ENCODE measurements at regions not wholly inside any gene's neighbourhood (a gene's known extent, or its start where the extent isn't known, plus 50 kb on each side); places are given as distances from the start of the nearest gene placed in this dataset.

- Histone ChIP-seq H3K79me2 (ENCODE audit: control insufficient read depth, insufficient read depth, low read length, unreplicated experiment) (no peaks in the 10 kb centered on the region), H3K4me1 (ENCODE audit: control insufficient read depth, insufficient read depth, low read length, unreplicated experiment) (peaks cover 9% of the 10 kb centered on the region), H3K27me3 (ENCODE audit: insufficient read depth, low read length) (no peaks in the 10 kb centered on the region), H3K4me3 (ENCODE audit: low read depth, low read length) (no peak overlapping the region), H3K27ac (ENCODE audit: low read depth, low read length) (no peak overlapping the region), H3K36me3 (ENCODE audit: insufficient read depth, low read length) (no peaks in the 10 kb centered on the region), H2AFZ (ENCODE audit: low read length, unreplicated experiment) (no peak overlapping the region)
These were observed 959.1 kb downstream of the CDH11 start for GRCh38 chr16:64162613-64163375.

DNA sequence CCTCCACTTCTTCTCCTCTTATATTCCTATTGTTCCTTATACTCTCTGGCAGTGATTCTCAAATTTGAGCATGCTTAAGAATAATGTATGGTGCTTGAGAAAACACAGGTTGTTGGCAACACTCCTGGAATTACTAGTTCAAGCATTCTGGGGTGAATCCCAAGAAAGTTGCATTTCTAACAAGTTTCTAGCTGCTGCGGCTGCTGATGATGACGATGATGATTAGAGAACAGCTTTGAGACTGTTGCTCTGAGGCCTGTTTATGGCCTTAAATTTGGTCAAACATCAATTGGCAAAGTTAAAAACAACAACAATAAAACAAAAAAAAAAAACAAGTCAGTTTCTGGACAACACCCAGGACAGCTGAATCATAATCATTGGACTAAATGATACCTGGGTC lies 961.9 kb downstream of the CDH11 start:
- Histone ChIP-seq H3K79me2 (ENCODE audit: control insufficient read depth, insufficient read depth, low read length, unreplicated experiment) (no peaks in the 10 kb centered on the region), H2AFZ (ENCODE audit: low read length, unreplicated experiment) (no peak overlapping the region), H3K4me1 (ENCODE audit: control insufficient read depth, insufficient read depth, low read length, unreplicated experiment) (peaks cover 9% of the 10 kb centered on the region), H3K27ac (ENCODE audit: low read depth, low read length) (no peak overlapping the region), H3K36me3 (ENCODE audit: insufficient read depth, low read length) (no peaks in the 10 kb centered on the region), H3K4me3 (ENCODE audit: low read depth, low read length) (no peak overlapping the region), H3K27me3 (ENCODE audit: insufficient read depth, low read length) (no peaks in the 10 kb centered on the region)

- Histone ChIP-seq H3K27ac (ENCODE audit: low read depth, low read length) (no peak overlapping the region), H3K4me3 (ENCODE audit: low read depth, low read length) (no peak overlapping the region), H3K27me3 (ENCODE audit: insufficient read depth, low read length) (no peaks in the 10 kb centered on the region), H2AFZ (ENCODE audit: low read length, unreplicated experiment) (no peak overlapping the region), H3K36me3 (ENCODE audit: insufficient read depth, low read length) (no peaks in the 10 kb centered on the region), H3K4me1 (ENCODE audit: control insufficient read depth, insufficient read depth, low read length, unreplicated experiment) (peaks cover 9% of the 10 kb centered on the region), H3K79me2 (ENCODE audit: control insufficient read depth, insufficient read depth, low read length, unreplicated experiment) (no peaks in the 10 kb centered on the region)
These were observed 962.8 kb downstream of the CDH11 start for GRCh38 chr16:64158941-64159588.

- Histone ChIP-seq H2AFZ (ENCODE audit: low read length, unreplicated experiment) (no peak overlapping the region), H3K27ac (ENCODE audit: low read depth, low read length) (no peak overlapping the region)
These were observed 968.1 kb downstream of the CDH11 start for GRCh38 chr16:64153718-64154117.

GRCh38 chr16:64151990-64152767 lies 969.7 kb downstream of the CDH11 start:
- H3K27me3 ChIP-seq (ENCODE audit: insufficient read depth, low read length) = no peaks in the 10 kb centered on the region
- no peak overlapping the region for H2AFZ ChIP-seq (ENCODE audit: low read length, unreplicated experiment)
- no peak overlapping the region for H3K4me3 ChIP-seq (ENCODE audit: low read depth, low read length)
- no peaks in the 10 kb centered on the region for H3K79me2 ChIP-seq (ENCODE audit: control insufficient read depth, insufficient read depth, low read length, unreplicated experiment)
- no peak overlapping the region for H3K27ac ChIP-seq (ENCODE audit: low read depth, low read length)
- H3K36me3 ChIP-seq (ENCODE audit: insufficient read depth, low read length) = no peaks in the 10 kb centered on the region
- H3K4me1 ChIP-seq (ENCODE audit: control insufficient read depth, insufficient read depth, low read length, unreplicated experiment) = peaks cover 6% of the 10 kb centered on the region

More at GRCh38 chr16:64153718-64154117, 968.1 kb downstream of the CDH11 start:
- Histone ChIP-seq H3K36me3 (ENCODE audit: insufficient read depth, low read length) (no peaks in the 10 kb centered on the region), H3K4me3 (ENCODE audit: low read depth, low read length) (no peak overlapping the region), H3K4me1 (ENCODE audit: control insufficient read depth, insufficient read depth, low read length, unreplicated experiment) (peaks cover 6% of the 10 kb centered on the region), H3K79me2 (ENCODE audit: control insufficient read depth, insufficient read depth, low read length, unreplicated experiment) (no peaks in the 10 kb centered on the region), H3K27me3 (ENCODE audit: insufficient read depth, low read length) (no peaks in the 10 kb centered on the region)

- Histone ChIP-seq H3K27ac (ENCODE audit: low read depth, low read length) (no peak overlapping the region), H3K27me3 (ENCODE audit: insufficient read depth, low read length) (no peaks in the 10 kb centered on the region), H3K4me1 (ENCODE audit: control insufficient read depth, insufficient read depth, low read length, unreplicated experiment) (peaks cover 6% of the 10 kb centered on the region)
These were observed 971.7 kb downstream of the CDH11 start for GRCh38 chr16:64150193-64150592.

DNA sequence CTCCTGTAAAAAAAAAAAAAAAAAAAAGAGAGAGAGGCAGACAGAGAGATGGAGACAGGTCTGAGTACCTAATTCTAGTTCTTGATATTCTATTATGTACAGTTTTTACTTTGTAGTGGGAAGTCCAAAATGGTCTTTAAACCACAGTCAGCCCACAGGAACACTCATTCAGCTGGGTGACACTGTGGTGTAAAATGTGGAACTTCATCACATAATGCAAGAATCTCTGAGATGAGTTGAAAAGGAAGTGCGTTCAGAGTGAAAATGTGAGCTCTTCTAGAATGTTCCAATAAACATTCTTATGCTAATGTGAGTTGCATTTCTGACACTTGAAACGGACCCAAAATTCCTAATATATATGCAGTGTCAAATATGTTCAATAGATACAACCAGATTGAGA lies 972.1 kb downstream of the CDH11 start:
- no peaks in the 10 kb centered on the region for H3K36me3 ChIP-seq (ENCODE audit: insufficient read depth, low read length)
- H3K4me3 ChIP-seq (ENCODE audit: low read depth, low read length) = no peak overlapping the region
- no peak overlapping the region for H2AFZ ChIP-seq (ENCODE audit: low read length, unreplicated experiment)
- H3K27me3 ChIP-seq (ENCODE audit: insufficient read depth, low read length) = no peaks in the 10 kb centered on the region
- peaks cover 6% of the 10 kb centered on the region for H3K4me1 ChIP-seq (ENCODE audit: control insufficient read depth, insufficient read depth, low read length, unreplicated experiment)
- H3K79me2 ChIP-seq (ENCODE audit: control insufficient read depth, insufficient read depth, low read length, unreplicated experiment) = no peaks in the 10 kb centered on the region
- H3K27ac ChIP-seq (ENCODE audit: low read depth, low read length) = no peak overlapping the region

More at GRCh38 chr16:64150193-64150592, 971.7 kb downstream of the CDH11 start:
- Histone ChIP-seq H3K4me3 (ENCODE audit: low read depth, low read length) (no peak overlapping the region), H2AFZ (ENCODE audit: low read length, unreplicated experiment) (no peak overlapping the region), H3K36me3 (ENCODE audit: insufficient read depth, low read length) (no peaks in the 10 kb centered on the region), H3K79me2 (ENCODE audit: control insufficient read depth, insufficient read depth, low read length, unreplicated experiment) (no peaks in the 10 kb centered on the region)

- Histone ChIP-seq H3K36me3 (ENCODE audit: insufficient read depth, low read length) (no peaks in the 10 kb centered on the region), H3K4me3 (ENCODE audit: low read depth, low read length) (no peak overlapping the region), H3K27ac (ENCODE audit: low read depth, low read length) (no peak overlapping the region), H3K4me1 (ENCODE audit: control insufficient read depth, insufficient read depth, low read length, unreplicated experiment) (peaks cover 9% of the 10 kb centered on the region), H3K79me2 (ENCODE audit: control insufficient read depth, insufficient read depth, low read length, unreplicated experiment) (no peaks in the 10 kb centered on the region), H3K27me3 (ENCODE audit: insufficient read depth, low read length) (no peaks in the 10 kb centered on the region), H2AFZ (ENCODE audit: low read length, unreplicated experiment) (no peak overlapping the region)
These were observed 973.5 kb downstream of the CDH11 start for GRCh38 chr16:64148356-64148755.

- no peak overlapping the region for H3K27ac ChIP-seq (ENCODE audit: low read depth, low read length)
- H3K4me3 ChIP-seq (ENCODE audit: low read depth, low read length) = no peak overlapping the region
- no peaks in the 10 kb centered on the region for H3K79me2 ChIP-seq (ENCODE audit: control insufficient read depth, insufficient read depth, low read length, unreplicated experiment)
- peaks cover 9% of the 10 kb centered on the region for H3K4me1 ChIP-seq (ENCODE audit: control insufficient read depth, insufficient read depth, low read length, unreplicated experiment)
- H3K36me3 ChIP-seq (ENCODE audit: insufficient read depth, low read length) = no peaks in the 10 kb centered on the region
- no peak overlapping the region for H2AFZ ChIP-seq (ENCODE audit: low read length, unreplicated experiment)
- no peaks in the 10 kb centered on the region for H3K27me3 ChIP-seq (ENCODE audit: insufficient read depth, low read length)
These were observed 973.9 kb downstream of the CDH11 start for GRCh38 chr16:64147941-64148340.

GRCh38 chr16:64144617-64145016 lies 977.2 kb downstream of the CDH11 start:
- H3K36me3 ChIP-seq (ENCODE audit: insufficient read depth, low read length) = no peaks in the 10 kb centered on the region
- H3K4me1 ChIP-seq (ENCODE audit: control insufficient read depth, insufficient read depth, low read length, unreplicated experiment) = peaks cover 3% of the 10 kb centered on the region
- H3K79me2 ChIP-seq (ENCODE audit: control insufficient read depth, insufficient read depth, low read length, unreplicated experiment) = no peaks in the 10 kb centered on the region
- H3K27me3 ChIP-seq (ENCODE audit: insufficient read depth, low read length) = no peaks in the 10 kb centered on the region
- no peak overlapping the region for H3K4me3 ChIP-seq (ENCODE audit: low read depth, low read length)
- no peak overlapping the region for H2AFZ ChIP-seq (ENCODE audit: low read length, unreplicated experiment)
- no peak overlapping the region for H3K27ac ChIP-seq (ENCODE audit: low read depth, low read length)

Measured in ACC112 (cell line).